IMR-90 (cell line): ENCODE measurements at regions not wholly inside any gene's neighbourhood (a gene's known extent, or its start where the extent isn't known, plus 50 kb on each side); places are given as distances from the start of the nearest gene placed in this dataset.

Experiments used
- ATAC-seq: fragments of 200-7000 bp; cut with Tn5 transposase; 2 replicates; pipeline ENCODE4 v1.9.1; 2020; ENCODE audit warnings: low read depth, mild to moderate bottlenecking, moderate library complexity
- BruUV-seq: library from RNA; stranded (reverse); fragments of 400-500 nt; replicated peaks from 2 replicates; lab custom pipeline; 2021; lab: Mats Ljungman, UMichigan
- CTCF ChIA-PET: fragments of 300-600 bp; formaldehyde crosslinking; extraction: SDS; loops from one replicate; lab custom pipeline; 2021; ENCODE audit warnings: antibody characterized with exemption; lab: Yijun Ruan, JAX
- POLR2A ChIA-PET: fragments of 300-600 bp; sonication (Branson Sonifier 250); formaldehyde crosslinking; loops from one replicate; lab custom pipeline; 2022; ENCODE audit warnings: antibody characterized with exemption; ENCODE audit not compliant: unreplicated experiment; lab: Charles Lee
- DNase-seq: peaks from one replicate; pipeline ENCODE4 v3.0.0; 2013
- H2AFZ ChIP-seq: replicated peaks from 2 replicates; pipeline ENCODE3; 2013; ENCODE audit warnings: low read length, mild to moderate bottlenecking; ENCODE audit not compliant: poor library complexity
- H2AK5ac ChIP-seq: 2 replicates; pipeline ENCODE4 v1.6.1; 2013; ENCODE audit warnings: low read depth, low read length, inconsistent platforms
- H2AK9ac ChIP-seq: replicated peaks from 2 replicates; pipeline ENCODE3; 2013; ENCODE audit warnings: mild to moderate bottlenecking, low read depth, low read length, moderate library complexity; ENCODE audit not compliant: poor library complexity
- H2BK120ac ChIP-seq: 2 replicates; pipeline ENCODE4 v1.6.1; 2013; ENCODE audit warnings: low read depth, low read length, inconsistent platforms
- H2BK15ac ChIP-seq: 3 replicates; pipeline ENCODE4 v1.6.1; 2013; ENCODE audit warnings: low read depth, low read length, inconsistent platforms
- H2BK20ac ChIP-seq: 2 replicates; pipeline ENCODE4 v1.6.1; 2013; ENCODE audit warnings: low read depth, mild to moderate bottlenecking, inconsistent platforms, low read length, moderate library complexity
- H2BK5ac ChIP-seq: 2 replicates; pipeline ENCODE4 v1.6.1; 2013; ENCODE audit warnings: mild to moderate bottlenecking, low read depth, low read length, inconsistent platforms; ENCODE audit not compliant: poor library complexity, severe bottlenecking
- H3K14ac ChIP-seq: replicated peaks from 2 replicates; pipeline ENCODE4 v1.6.1; 2013; ENCODE audit warnings: low read depth, low read length, inconsistent platforms
- H3K18ac ChIP-seq: 2 replicates; pipeline ENCODE4 v1.6.1; 2013; ENCODE audit warnings: low read depth, low read length, control low read depth
- H3K23ac ChIP-seq: 2 replicates; pipeline ENCODE4 v1.6.1; 2013; ENCODE audit warnings: low read depth, low read length, inconsistent platforms
- H3K27ac ChIP-seq: 2 replicates; pipeline ENCODE4 v1.5.1; 2013; ENCODE audit warnings: mild to moderate bottlenecking, control low read depth, low read length; ENCODE audit not compliant: insufficient read depth
- H3K27me3 ChIP-seq: 2 replicates; pipeline ENCODE4 v1.6.1; 2013; ENCODE audit warnings: low read length; ENCODE audit not compliant: control insufficient read depth, insufficient read depth
- H3K36me3 ChIP-seq: 2 replicates; pipeline ENCODE4 v1.6.1; 2013; ENCODE audit warnings: low read length, mixed read lengths; ENCODE audit not compliant: control insufficient read depth, insufficient read depth
- H3K4ac ChIP-seq: 2 replicates; pipeline ENCODE4 v1.6.1; 2013; ENCODE audit warnings: low read depth, low read length, inconsistent platforms
- H3K4me1 ChIP-seq: 2 replicates; pipeline ENCODE4 v1.6.1; 2013; ENCODE audit warnings: low read length, mixed read lengths; ENCODE audit not compliant: control insufficient read depth, insufficient read depth
- H3K4me2 ChIP-seq: 2 replicates; pipeline ENCODE4 v1.6.1; 2013; ENCODE audit warnings: low read depth, mild to moderate bottlenecking, control low read depth, low read length, moderate library complexity
- H3K4me3 ChIP-seq: 2 replicates; pipeline ENCODE4 v1.5.1; 2013; ENCODE audit warnings: low read depth, mild to moderate bottlenecking, control low read depth, low read length, moderate library complexity; ENCODE audit not compliant: insufficient read depth
- H3K56ac ChIP-seq: 2 replicates; pipeline ENCODE4 v1.6.1; 2013; ENCODE audit warnings: low read length, inconsistent platforms; ENCODE audit not compliant: insufficient read depth; ENCODE audit errors: extremely low read depth
- H3K79me1 ChIP-seq, 2 experiments: 2 replicates each; pipeline ENCODE4 v1.6.1; 2013; ENCODE audit warnings: low read length in 2 of 2, inconsistent platforms in 1 of 2, low read depth in 1 of 2
- H3K9ac ChIP-seq: 2 replicates; pipeline ENCODE4 v1.6.1; 2013; ENCODE audit warnings: low read depth, low read length, control low read depth
- H3K9me1 ChIP-seq: 2 replicates; pipeline ENCODE4 v1.6.1; 2013; ENCODE audit warnings: low read length, inconsistent platforms; ENCODE audit not compliant: insufficient read depth
- H3K9me3 ChIP-seq: 2 replicates; pipeline ENCODE4 v1.6.1; 2013; ENCODE audit warnings: low read length; ENCODE audit not compliant: control insufficient read depth, insufficient read depth
- H4K20me1 ChIP-seq: 2 replicates; pipeline ENCODE4 v1.6.1; 2013; ENCODE audit warnings: low read length, inconsistent platforms; ENCODE audit not compliant: insufficient read depth
- H4K5ac ChIP-seq: 2 replicates; pipeline ENCODE4 v1.6.1; 2013; ENCODE audit warnings: mild to moderate bottlenecking, low read depth, low read length, control low read depth
- H4K8ac ChIP-seq, 2 experiments: 2 replicates each; pipeline ENCODE4 v1.6.1; 2013; ENCODE audit warnings: low read depth in 2 of 2, low read length in 2 of 2, control low read depth in 1 of 2, inconsistent platforms in 1 of 2
- H4K91ac ChIP-seq: 2 replicates; pipeline ENCODE4 v1.6.1; 2013; ENCODE audit warnings: low read depth, low read length, inconsistent platforms; ENCODE audit not compliant: insufficient read depth
- CHD1 ChIP-seq: IDR thresholded peaks from 2 replicates; pipeline ENCODE4 v1.6.1; 2012; ENCODE audit warnings: low read depth, low read length, improper control_type of control experiment
- dilution Hi-C: fragments of 300-500 bp; cut with HindIII; formaldehyde crosslinking; loops from one replicate; pipeline ENCODE4 v1.14.3; 2018; ENCODE audit warnings: low sequenced_read_pairs; ENCODE audit not compliant: unreplicated experiment
- in situ Hi-C: fragments of 300-500 bp; cut with MboI; formaldehyde crosslinking; loops from 3 replicates; pipeline ENCODE4 v1.14.3; 2019; ENCODE audit warnings: low sequenced_read_pairs, inconsistent platforms, mixed read lengths
- intact Hi-C: fragments of 100-400 bp; cut with micrococcal nuclease; formaldehyde crosslinking; loops from 2 replicates; pipeline ENCODE4 v1.10.0; 2022

GRCh38 chr2:146444987-146445386, 1399.8 kb upstream of the ACVR2A start:
- no TSS peak for BruUV-seq
- no peak for TF ChIP-seq CHD1
- Histone ChIP-seq H3K4ac (no peak overlapping the region), H4K20me1 (no peaks in the 10 kb centered on the region), H4K5ac (no peak overlapping the region), H3K4me2 (no peak overlapping the region), H3K9me3 (no peaks in the 10 kb centered on the region), H2BK15ac (no peak overlapping the region), H3K4me3 (no peak overlapping the region), H3K79me1 (no peaks in the 10 kb centered on the region), H3K18ac (no peak overlapping the region), H3K9me1 (no peaks in the 10 kb centered on the region), H3K9ac (no peak overlapping the region), H2BK120ac (no peak overlapping the region), H3K4me1 (no peaks in the 10 kb centered on the region), H2AFZ (no peak overlapping the region), H4K8ac (no peak overlapping the region), H3K56ac (no peak overlapping the region), H3K36me3 (no peaks in the 10 kb centered on the region), H3K23ac (no peak overlapping the region), H3K14ac (no peak overlapping the region), H4K91ac (no peak overlapping the region), H2BK5ac (no peak overlapping the region), H2AK5ac (no peak overlapping the region), H2BK20ac (no peak overlapping the region), H2AK9ac (no peak overlapping the region), H3K27ac (no peak overlapping the region), H3K27me3 (no peaks in the 10 kb centered on the region)
- ATAC-seq (no peak), DNase-seq (no peak)
- ChIA-PET CTCF (no interaction called here), POLR2A (no interaction called here)
- dilution Hi-C loops (no loop called here), intact Hi-C loops (no loop called here), in situ Hi-C loops (no loop called here)
